Superior temporal gyrus (tissue), 1 donor: ENCODE measurements at regions not wholly inside any gene's neighbourhood (a gene's known extent, or its start where the extent isn't known, plus 50 kb on each side); places are given as distances from the start of the nearest gene placed in this dataset.
"Not testable (repeated sequence)": the region's sequence is repeated elsewhere in the genome, so short reads cannot be mapped to it uniquely, and the experiment has no call there.

Experiments used
- DNase-seq: peaks from one replicate; pipeline ENCODE4 v3.0.0-alpha.2; 2016; ENCODE audit errors: extremely low spot score

DNA sequence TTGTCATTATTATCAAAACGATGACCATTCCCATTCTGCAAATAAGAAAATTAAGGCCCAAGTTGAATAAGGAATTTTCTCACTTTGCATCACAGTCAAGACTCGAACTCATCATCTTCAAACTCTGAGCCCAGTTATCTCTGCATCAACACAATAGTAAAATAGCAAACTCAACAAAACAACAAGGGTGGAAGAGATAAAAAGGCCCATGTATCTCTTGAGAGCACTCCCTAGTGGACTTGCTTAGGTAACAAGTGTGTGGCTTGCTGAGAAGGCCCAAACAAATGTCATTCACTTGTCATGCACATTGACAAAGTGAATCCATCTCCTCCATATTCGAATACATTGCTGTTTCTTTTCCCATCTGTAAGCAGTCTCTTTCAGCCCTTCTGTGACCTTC, 412.0 kb upstream of the MAF start:
- no peak for DNase-seq

DNA sequence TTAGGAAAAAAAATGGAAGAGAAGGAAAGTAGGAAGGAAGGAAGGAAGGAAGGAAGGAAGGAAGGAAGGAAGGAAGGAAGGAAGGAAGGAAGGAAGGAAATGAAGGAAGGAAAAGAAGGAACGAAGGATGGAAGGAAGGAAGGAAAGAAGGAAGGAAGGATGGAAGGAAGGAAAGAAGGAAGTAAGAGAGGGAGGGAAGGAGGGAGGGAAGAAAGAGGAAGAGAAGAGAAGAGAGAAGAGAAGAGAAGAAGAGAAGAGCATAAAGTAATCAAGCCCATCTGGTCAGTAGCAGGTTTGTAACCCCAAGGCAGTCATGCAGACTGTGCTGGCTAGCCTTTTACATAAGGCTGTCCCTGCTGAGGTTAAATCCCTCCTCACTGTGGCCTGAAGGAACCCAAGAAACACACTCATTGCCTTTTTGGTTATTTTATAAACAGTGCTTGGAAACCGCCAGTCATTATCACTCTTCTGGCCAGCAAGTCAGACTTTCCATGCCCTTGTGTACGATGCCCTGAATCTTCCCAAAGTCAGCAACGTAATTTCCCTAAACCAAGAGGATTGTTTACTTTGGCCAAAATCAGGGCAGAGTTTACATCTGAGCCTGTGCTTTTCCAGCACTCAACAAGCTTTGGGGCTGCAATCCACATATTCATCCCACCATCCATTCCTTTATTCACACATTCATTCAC, 409.6 kb upstream of the MAF start:
- no peak for DNase-seq

DNA sequence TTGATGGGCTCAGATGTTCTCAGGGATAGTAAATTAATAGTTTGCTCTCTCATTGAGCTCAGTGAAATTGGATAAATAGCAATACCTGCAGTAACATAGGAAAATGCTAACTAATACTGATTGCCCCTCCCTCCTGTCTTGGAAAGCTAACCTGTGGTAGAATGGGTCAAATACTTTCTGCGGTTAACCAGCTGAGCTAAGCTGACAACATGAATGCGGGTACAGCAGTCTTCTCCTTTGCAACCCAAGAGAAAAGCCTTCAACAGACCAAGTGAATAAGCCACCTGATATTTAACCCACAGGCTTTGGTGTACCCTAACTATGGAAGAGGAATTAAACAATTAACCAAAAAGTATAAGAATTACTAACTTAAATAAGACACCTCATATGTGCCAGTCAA, 408.3 kb upstream of the MAF start:
- DNase-seq = no peak

DNA sequence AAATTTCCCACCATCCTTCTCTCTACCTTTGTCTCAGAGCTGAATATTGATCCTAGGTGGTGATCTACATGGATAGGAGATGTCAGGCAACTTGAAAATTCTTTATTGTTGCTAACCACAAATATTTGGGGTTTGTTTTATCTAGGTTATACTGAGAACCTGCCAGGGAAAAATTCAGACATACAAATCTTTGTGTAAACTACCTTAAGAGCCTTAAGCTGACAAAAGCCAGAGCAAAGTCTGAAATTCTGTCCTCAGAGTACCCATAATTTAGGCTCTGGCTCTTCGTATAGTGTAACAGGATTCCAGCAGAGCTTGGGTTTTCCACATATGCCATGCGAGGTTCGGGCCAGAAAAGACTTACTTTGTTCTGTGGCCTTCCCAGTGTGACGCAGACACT, 406.7 kb upstream of the MAF start:
- DNase-seq = no peak

DNA sequence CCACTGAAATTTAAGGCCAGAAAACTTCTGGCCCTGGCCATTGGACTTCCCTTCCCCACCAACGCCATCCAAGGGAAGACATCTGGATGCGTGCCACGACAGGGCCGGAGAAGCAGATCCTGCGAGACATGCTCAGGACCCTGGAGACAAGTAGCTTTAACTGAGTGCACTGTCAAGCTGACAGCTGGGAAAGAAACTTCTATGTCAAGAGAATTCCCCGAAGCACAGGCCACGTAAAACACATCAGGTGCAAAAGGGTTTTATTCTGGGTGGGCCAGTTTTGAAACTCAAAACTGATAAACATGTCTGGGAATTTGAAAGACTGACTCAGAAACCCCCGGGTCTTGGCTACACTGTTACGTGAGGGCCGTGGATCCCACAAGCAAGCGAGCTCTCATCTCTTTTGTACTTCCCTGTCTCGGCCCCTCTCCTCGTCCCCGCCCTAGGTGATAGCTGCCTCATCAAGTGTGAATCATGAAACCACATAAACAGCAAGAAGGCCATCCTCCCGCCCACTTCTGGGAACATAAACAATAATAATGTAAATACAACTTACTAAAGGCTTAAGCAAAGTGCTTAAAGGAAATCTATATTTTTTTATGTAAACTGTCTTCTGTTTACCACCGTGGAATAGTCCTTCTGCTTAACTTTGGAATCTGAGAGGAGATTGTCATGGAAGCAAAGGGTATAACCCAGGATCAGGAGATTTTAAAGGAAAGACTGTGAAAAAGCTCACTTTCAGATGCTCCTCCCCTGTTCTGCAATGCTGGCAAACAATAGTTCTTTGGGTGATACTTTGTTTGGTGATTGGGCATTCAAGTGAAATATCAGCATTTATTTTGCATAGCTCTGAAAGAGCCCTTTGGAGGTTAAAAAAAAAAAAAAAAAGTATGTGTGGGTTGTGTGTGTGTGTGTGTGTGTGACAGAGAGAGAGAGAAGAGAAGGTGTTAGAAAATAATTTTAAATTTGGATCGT, 406.0 kb upstream of the MAF start:
- DNase-seq = no peak

- no peak for DNase-seq
These were observed 403.6 kb upstream of the MAF start for GRCh38 chr16:80004113-80004512.

GRCh38 chr16:80002261-80002660, 401.7 kb upstream of the MAF start:
- no peak for DNase-seq

GRCh38 chr16:79998143-79998542, 397.6 kb upstream of the MAF start:
- no peak for DNase-seq

- DNase-seq = no peak
These were observed 396.7 kb upstream of the MAF start for GRCh38 chr16:79997257-79997656.

DNA sequence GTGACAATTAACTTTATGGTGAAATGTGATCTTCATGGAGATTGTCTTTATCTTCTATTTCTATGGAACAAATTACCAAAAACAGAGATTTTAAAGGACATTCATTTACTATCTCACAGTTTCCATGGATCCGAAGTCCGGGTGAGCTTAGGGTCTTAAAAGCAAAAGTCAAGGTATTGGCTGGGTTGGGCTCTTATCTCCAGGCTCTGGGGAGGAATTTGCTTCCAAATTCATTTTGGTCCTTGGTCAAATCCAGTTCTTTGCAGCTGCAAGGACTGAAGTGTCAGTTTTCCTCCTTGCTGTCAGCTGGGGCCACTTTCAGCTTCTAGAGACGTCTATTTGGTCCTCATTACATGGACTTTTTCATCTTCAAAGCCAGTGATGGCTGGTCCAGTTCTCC, 395.8 kb upstream of the MAF start:
- DNase-seq = no peak

DNA sequence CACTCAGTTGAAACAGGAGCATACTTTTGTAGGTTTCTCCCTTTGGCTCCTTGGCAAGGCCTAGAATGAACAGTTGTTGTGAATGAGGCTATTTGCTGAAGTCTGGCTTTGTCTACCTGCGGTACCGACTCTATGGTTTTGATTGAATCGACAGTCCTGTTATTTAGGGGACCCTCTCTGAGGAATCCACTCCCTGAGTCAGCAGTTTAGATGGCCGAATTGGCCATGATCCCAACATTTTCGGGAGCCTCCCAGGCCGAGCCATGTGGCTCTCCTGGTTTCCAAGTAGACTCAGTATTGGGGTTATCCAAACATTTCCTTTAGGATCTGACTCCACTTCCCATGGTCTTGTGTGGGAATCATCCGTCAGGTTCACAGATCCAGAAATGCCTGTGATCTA, 394.8 kb upstream of the MAF start:
- DNase-seq = no peak

GRCh38 chr16:79994418-79994817, 393.9 kb upstream of the MAF start:
- DNase-seq = peak; percentile 86

DNA sequence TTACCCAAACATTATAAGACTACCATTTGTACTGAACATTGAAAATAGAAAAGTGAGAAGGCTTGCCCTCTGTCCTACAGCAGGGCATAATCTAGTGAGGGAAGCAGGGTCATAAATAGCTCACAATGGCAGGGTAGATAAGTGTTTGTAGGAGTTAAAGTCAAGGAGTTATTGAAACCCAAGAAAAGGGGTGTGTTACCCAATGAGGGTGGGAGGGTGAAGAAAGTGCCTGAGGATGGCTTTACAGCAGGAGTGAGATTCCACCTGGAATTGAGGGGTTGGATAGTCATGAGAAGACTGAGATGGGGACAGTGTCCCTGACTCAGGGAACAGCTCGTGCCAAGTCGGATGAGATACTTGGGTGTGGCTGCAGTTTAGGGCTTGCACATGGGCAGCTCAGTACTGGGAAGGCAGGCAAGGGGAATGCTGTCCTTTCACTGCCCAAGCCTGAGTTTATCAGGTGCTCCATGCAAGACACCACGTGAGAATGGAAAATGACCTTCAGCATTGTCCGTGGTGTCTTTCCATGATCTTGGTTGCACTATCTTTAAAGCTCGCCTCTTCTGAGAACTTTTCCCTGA, 393.2 kb upstream of the MAF start:
- no peak for DNase-seq

GRCh38 chr16:79991969-79992368, 391.4 kb upstream of the MAF start:
- DNase-seq = no peak

DNA sequence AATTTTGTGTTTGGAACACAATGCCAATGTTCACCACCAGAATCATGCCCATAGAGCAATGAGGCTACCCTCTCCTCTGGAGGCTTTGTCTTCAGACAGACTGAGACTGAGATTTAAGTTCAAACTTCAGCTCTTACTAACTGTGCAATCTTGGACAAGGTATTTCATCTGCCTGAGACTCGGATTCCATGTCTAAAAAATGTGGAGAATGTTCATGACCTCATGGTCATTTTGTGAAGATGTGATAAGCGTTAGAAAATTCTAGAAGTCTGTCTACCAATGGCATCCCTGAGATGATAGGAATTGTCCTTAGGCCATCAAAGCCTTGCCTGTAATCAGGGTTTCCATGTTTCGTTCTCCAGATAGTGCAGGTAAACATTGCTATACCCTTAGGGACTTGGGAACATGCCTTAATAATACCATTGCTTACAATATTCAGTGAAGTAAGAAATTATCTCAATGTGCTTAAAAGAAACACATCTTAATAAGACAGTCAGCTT, 388.2 kb upstream of the MAF start:
- no peak for DNase-seq

- DNase-seq = no peak
These were observed 387.6 kb upstream of the MAF start for GRCh38 chr16:79988089-79988488.

DNA sequence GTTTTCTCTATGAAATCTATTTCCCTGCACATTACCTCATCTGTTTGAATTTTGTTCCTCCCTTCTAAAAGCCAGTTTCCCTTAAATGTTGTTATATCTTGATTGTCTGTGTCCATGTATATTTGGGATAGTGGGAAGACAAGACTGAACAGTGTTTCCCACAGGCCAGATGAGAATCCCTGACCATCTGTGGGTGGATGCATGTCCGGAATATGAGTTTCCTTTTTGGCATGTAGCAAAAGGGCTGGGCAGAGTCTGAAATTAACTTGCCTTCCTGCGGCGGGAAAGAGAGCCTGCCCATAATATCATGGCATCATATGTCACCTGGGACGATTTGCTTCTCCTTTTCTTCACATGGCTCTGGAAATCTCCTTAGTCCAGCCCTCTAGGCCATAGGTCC, 385.8 kb upstream of the MAF start:
- no peak for DNase-seq

DNA sequence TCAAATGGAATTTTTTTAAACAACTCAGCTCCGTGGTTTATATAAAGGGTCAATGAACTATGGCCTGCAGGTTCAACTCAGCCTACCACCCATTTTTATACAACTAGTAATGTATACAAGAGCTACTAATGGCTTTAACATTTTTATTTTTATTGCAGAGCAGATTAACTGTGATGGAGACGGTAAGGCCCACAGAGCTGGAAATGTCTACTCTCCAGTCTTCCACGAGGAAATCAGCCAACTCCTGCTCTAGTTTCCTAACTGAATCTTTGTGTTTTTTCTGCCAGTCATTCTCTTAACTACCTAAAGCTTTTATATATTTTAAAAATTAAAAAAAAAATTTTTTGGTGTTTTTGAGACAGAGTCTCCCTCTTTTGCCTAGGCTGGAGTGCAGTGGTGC, 385.1 kb upstream of the MAF start:
- no peak for DNase-seq

DNA sequence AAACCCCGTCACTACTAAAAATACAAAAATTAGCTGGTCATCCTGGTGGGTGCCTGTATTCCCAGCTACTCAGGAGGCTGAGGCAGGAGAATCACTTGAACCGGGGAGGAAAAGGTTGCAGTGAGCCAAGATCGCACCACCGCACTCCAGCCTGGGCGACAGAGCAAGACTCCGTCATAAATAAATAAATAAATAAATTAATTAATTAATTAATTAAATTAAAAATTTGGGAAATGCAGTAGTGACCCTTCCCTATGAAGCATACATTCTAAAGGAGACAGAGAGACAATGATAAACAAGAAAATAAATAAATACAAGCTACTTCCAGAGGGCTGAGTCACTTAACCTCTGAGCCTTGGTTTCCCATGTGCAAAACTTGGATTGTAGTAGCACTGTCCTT, 383.6 kb upstream of the MAF start:
- not testable (repeated sequence) for DNase-seq

- DNase-seq = no peak
These were observed 382.3 kb upstream of the MAF start for GRCh38 chr16:79982862-79983261.

- DNase-seq = no peak
These were observed 381.8 kb upstream of the MAF start for GRCh38 chr16:79982361-79982760.

DNA sequence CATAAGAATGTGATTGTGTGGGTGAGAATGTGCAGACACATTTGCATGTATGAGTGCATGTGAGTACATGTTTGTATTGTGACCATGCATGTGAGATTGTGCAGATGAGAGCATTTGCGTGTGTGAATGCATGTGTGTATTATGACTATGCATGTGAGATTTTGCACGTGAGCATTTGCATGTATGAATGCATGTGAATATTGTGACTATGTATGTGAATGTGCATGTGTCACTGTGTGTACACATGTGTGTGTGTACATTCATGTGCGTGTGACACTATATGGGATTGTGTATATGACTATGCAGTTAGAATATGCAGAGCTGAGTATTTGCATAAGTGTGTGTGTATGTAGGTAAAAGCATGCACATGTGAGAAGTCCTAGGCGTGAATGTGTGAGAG, 381.3 kb upstream of the MAF start:
- no peak for DNase-seq
